ENCODE measurements at regions not wholly inside any gene's neighbourhood (a gene's known extent, or its start where the extent isn't known, plus 50 kb on each side); places are given as distances from the start of the nearest gene placed in this dataset.

GRCh38 chr5:19172926-19173470 lies 815.0 kb downstream of the CDH18 start:
- Histone ChIP-seq H3K36me3 (ENCODE audit: control insufficient read depth in 2 of 2, insufficient read depth in 2 of 2, low read length in 1 of 2) (no peaks in the 10 kb centered on the region), H3K27me3 (ENCODE audit: control insufficient read depth in 1 of 2, insufficient read depth in 2 of 2, low read length in 2 of 2) (no peaks in the 10 kb centered on the region), H3K27ac (ENCODE audit: low read depth in 2 of 2, low read length in 1 of 2) (no peak overlapping the region), H3K4me3 (ENCODE audit: low read depth in 1 of 2, low read length in 2 of 2) (no peak overlapping the region), H3K9me3 (ENCODE audit: control insufficient read depth in 2 of 2, insufficient read depth in 1 of 2, low read depth in 1 of 2, low read length in 1 of 2) (no peaks in the 10 kb centered on the region), H3K4me1 (ENCODE audit: control insufficient read depth in 2 of 2, insufficient read depth in 2 of 2, low read length in 1 of 2) (no peaks in the 10 kb centered on the region)
- WGBS, 2 donors, result 84 to 86% methylated on average over 6 of the region's 6 CpGs

GRCh38 chr5:19175776-19176570 lies 812.0 kb downstream of the CDH18 start:
- H3K4me1 ChIP-seq (ENCODE audit: control insufficient read depth in 2 of 2, insufficient read depth in 2 of 2, low read length in 1 of 2), result no peaks in the 10 kb centered on the region
- H3K36me3 ChIP-seq (ENCODE audit: control insufficient read depth in 2 of 2, insufficient read depth in 2 of 2, low read length in 1 of 2), result no peaks in the 10 kb centered on the region
- H3K27me3 ChIP-seq (ENCODE audit: control insufficient read depth in 1 of 2, insufficient read depth in 2 of 2, low read length in 2 of 2), result no peaks in the 10 kb centered on the region
- WGBS, 2 donors, result 40 to 47% methylated on average over 3 of the region's 3 CpGs
- no peak overlapping the region for H3K4me3 ChIP-seq (ENCODE audit: low read depth in 1 of 2, low read length in 2 of 2)
- H3K9me3 ChIP-seq (ENCODE audit: control insufficient read depth in 2 of 2, insufficient read depth in 1 of 2, low read depth in 1 of 2, low read length in 1 of 2), result no peaks in the 10 kb centered on the region
- no peak overlapping the region for H3K27ac ChIP-seq (ENCODE audit: low read depth in 2 of 2, low read length in 1 of 2)

GRCh38 chr5:19179571-19179970 lies 808.4 kb downstream of the CDH18 start:
- H3K4me1 ChIP-seq (ENCODE audit: control insufficient read depth in 2 of 2, insufficient read depth in 2 of 2, low read length in 1 of 2), result no peaks in the 10 kb centered on the region
- WGBS, 2 donors, result 5 to 16% methylated on average over 1 of the region's 1 CpG
- H3K9me3 ChIP-seq (ENCODE audit: control insufficient read depth in 2 of 2, insufficient read depth in 1 of 2, low read depth in 1 of 2, low read length in 1 of 2), result no peaks in the 10 kb centered on the region
- H3K27me3 ChIP-seq (ENCODE audit: control insufficient read depth in 1 of 2, insufficient read depth in 2 of 2, low read length in 2 of 2), result no peaks in the 10 kb centered on the region
- H3K36me3 ChIP-seq (ENCODE audit: control insufficient read depth in 2 of 2, insufficient read depth in 2 of 2, low read length in 1 of 2), result no peaks in the 10 kb centered on the region
- H3K4me3 ChIP-seq (ENCODE audit: low read depth in 1 of 2, low read length in 2 of 2), result no peak overlapping the region
- no peak overlapping the region for H3K27ac ChIP-seq (ENCODE audit: low read depth in 2 of 2, low read length in 1 of 2)

GRCh38 chr5:19189176-19189575 lies 798.8 kb downstream of the CDH18 start:
- Histone ChIP-seq H3K27me3 (ENCODE audit: control insufficient read depth in 1 of 2, insufficient read depth in 2 of 2, low read length in 2 of 2) (no peaks in the 10 kb centered on the region), H3K27ac (ENCODE audit: low read depth in 2 of 2, low read length in 1 of 2) (no peak overlapping the region), H3K4me3 (ENCODE audit: low read depth in 1 of 2, low read length in 2 of 2) (no peak overlapping the region), H3K4me1 (ENCODE audit: control insufficient read depth in 2 of 2, insufficient read depth in 2 of 2, low read length in 1 of 2) (no peaks in the 10 kb centered on the region), H3K36me3 (ENCODE audit: control insufficient read depth in 2 of 2, insufficient read depth in 2 of 2, low read length in 1 of 2) (no peaks in the 10 kb centered on the region), H3K9me3 (ENCODE audit: control insufficient read depth in 2 of 2, insufficient read depth in 1 of 2, low read depth in 1 of 2, low read length in 1 of 2) (no peaks in the 10 kb centered on the region)
- WGBS, 2 donors, result 39 to 52% methylated on average over 2 of the region's 2 CpGs

GRCh38 chr5:19193631-19194030 lies 794.4 kb downstream of the CDH18 start:
- no peak overlapping the region for H3K27ac ChIP-seq (ENCODE audit: low read depth in 2 of 2, low read length in 1 of 2)
- WGBS, 2 donors, result 87 to 91% methylated on average over 2 of the region's 2 CpGs
- H3K36me3 ChIP-seq (ENCODE audit: control insufficient read depth in 2 of 2, insufficient read depth in 2 of 2, low read length in 1 of 2), result no peaks in the 10 kb centered on the region
- no peaks in the 10 kb centered on the region for H3K4me1 ChIP-seq (ENCODE audit: control insufficient read depth in 2 of 2, insufficient read depth in 2 of 2, low read length in 1 of 2)
- H3K9me3 ChIP-seq (ENCODE audit: control insufficient read depth in 2 of 2, insufficient read depth in 1 of 2, low read depth in 1 of 2, low read length in 1 of 2), result no peaks in the 10 kb centered on the region
- no peak overlapping the region for H3K4me3 ChIP-seq (ENCODE audit: low read depth in 1 of 2, low read length in 2 of 2)
- no peaks in the 10 kb centered on the region for H3K27me3 ChIP-seq (ENCODE audit: control insufficient read depth in 1 of 2, insufficient read depth in 2 of 2, low read length in 2 of 2)

GRCh38 chr5:19196631-19197030 lies 791.4 kb downstream of the CDH18 start:
- no peak overlapping the region for H3K27ac ChIP-seq (ENCODE audit: low read depth in 2 of 2, low read length in 1 of 2)
- no peak overlapping the region for H3K4me3 ChIP-seq (ENCODE audit: low read depth in 1 of 2, low read length in 2 of 2)
- no peaks in the 10 kb centered on the region for H3K4me1 ChIP-seq (ENCODE audit: control insufficient read depth in 2 of 2, insufficient read depth in 2 of 2, low read length in 1 of 2)
- no peaks in the 10 kb centered on the region for H3K36me3 ChIP-seq (ENCODE audit: control insufficient read depth in 2 of 2, insufficient read depth in 2 of 2, low read length in 1 of 2)
- no peaks in the 10 kb centered on the region for H3K27me3 ChIP-seq (ENCODE audit: control insufficient read depth in 1 of 2, insufficient read depth in 2 of 2, low read length in 2 of 2)
- H3K9me3 ChIP-seq (ENCODE audit: control insufficient read depth in 2 of 2, insufficient read depth in 1 of 2, low read depth in 1 of 2, low read length in 1 of 2), result no peaks in the 10 kb centered on the region

GRCh38 chr5:19200251-19200650 lies 787.7 kb downstream of the CDH18 start:
- no peaks in the 10 kb centered on the region for H3K9me3 ChIP-seq (ENCODE audit: control insufficient read depth in 2 of 2, insufficient read depth in 1 of 2, low read depth in 1 of 2, low read length in 1 of 2)
- H3K27me3 ChIP-seq (ENCODE audit: control insufficient read depth in 1 of 2, insufficient read depth in 2 of 2, low read length in 2 of 2), result no peaks in the 10 kb centered on the region
- H3K27ac ChIP-seq (ENCODE audit: low read depth in 2 of 2, low read length in 1 of 2), result no peak overlapping the region
- no peaks in the 10 kb centered on the region for H3K4me1 ChIP-seq (ENCODE audit: control insufficient read depth in 2 of 2, insufficient read depth in 2 of 2, low read length in 1 of 2)
- no peaks in the 10 kb centered on the region for H3K36me3 ChIP-seq (ENCODE audit: control insufficient read depth in 2 of 2, insufficient read depth in 2 of 2, low read length in 1 of 2)
- 89 to 90% methylated on average over 6 of the region's 6 CpGs for WGBS, 2 donors
- H3K4me3 ChIP-seq (ENCODE audit: low read depth in 1 of 2, low read length in 2 of 2), result no peak overlapping the region

GRCh38 chr5:19208397-19208796 lies 779.6 kb downstream of the CDH18 start:
- Histone ChIP-seq H3K9me3 (ENCODE audit: control insufficient read depth in 2 of 2, insufficient read depth in 1 of 2, low read depth in 1 of 2, low read length in 1 of 2) (no peaks in the 10 kb centered on the region), H3K27me3 (ENCODE audit: control insufficient read depth in 1 of 2, insufficient read depth in 2 of 2, low read length in 2 of 2) (no peaks in the 10 kb centered on the region), H3K36me3 (ENCODE audit: control insufficient read depth in 2 of 2, insufficient read depth in 2 of 2, low read length in 1 of 2) (no peaks in the 10 kb centered on the region), H3K4me1 (ENCODE audit: control insufficient read depth in 2 of 2, insufficient read depth in 2 of 2, low read length in 1 of 2) (peaks cover 2% of the 10 kb centered on the region in 2 donors), H3K4me3 (ENCODE audit: low read depth in 1 of 2, low read length in 2 of 2) (no peak overlapping the region), H3K27ac (ENCODE audit: low read depth in 2 of 2, low read length in 1 of 2) (no peak overlapping the region)
- 65 to 67% methylated on average over 4 of the region's 4 CpGs for WGBS, 2 donors

- Histone ChIP-seq H3K4me3 (ENCODE audit: low read depth in 1 of 2, low read length in 2 of 2) (no peak overlapping the region), H3K27me3 (ENCODE audit: control insufficient read depth in 1 of 2, insufficient read depth in 2 of 2, low read length in 2 of 2) (no peaks in the 10 kb centered on the region), H3K9me3 (ENCODE audit: control insufficient read depth in 2 of 2, insufficient read depth in 1 of 2, low read depth in 1 of 2, low read length in 1 of 2) (no peaks in the 10 kb centered on the region), H3K4me1 (ENCODE audit: control insufficient read depth in 2 of 2, insufficient read depth in 2 of 2, low read length in 1 of 2) (peaks cover 2% of the 10 kb centered on the region in 2 donors), H3K27ac (ENCODE audit: low read depth in 2 of 2, low read length in 1 of 2) (no peak overlapping the region), H3K36me3 (ENCODE audit: control insufficient read depth in 2 of 2, insufficient read depth in 2 of 2, low read length in 1 of 2) (no peaks in the 10 kb centered on the region)
- 79 to 82% methylated on average over 1 of the region's 1 CpG for WGBS, 2 donors
Observed at GRCh38 chr5:19210886-19211285, 777.1 kb downstream of the CDH18 start.

Measured in esophagus (tissue), 2 donors.